ENCODE measurements at regions not wholly inside any gene's neighbourhood (a gene's known extent, or its start where the extent isn't known, plus 50 kb on each side); places are given as distances from the start of the nearest gene placed in this dataset.

DNA sequence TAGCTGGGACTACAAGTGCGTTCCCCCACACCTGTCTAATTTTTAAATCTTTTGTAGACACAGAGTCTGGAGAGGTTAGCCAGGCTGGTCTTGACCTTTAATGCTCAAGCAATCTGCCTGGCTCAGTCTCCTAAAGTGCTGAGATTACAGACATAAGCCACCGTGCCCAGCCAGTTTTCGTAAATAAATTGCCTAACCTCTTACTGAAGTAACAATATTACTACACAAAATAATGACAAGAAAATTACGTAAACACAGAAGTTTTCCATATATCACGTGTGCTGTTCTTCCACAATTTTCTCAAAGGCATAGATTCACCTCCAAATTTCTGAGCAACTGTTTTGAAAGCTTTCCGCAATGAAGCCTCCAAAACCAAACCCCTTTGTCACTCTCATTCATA is 58.1 kb upstream of the PROK2 start:
- H3K27me3 Mint-ChIP-seq (ENCODE audit: insufficient read depth, low read depth, poor library complexity) = peaks cover 5% of the 10 kb centered on the region
- no peaks in the 10 kb centered on the region for H3K9me3 Mint-ChIP-seq
- ATAC-seq = no peak
- Histone ChIP-seq H3K27ac (ENCODE audit: low read depth) (no peak overlapping the region), H3K4me3 (no peak overlapping the region), H3K4me1 (ENCODE audit: insufficient read depth) (peaks cover 7% of the 10 kb centered on the region), H3K9me2 (ENCODE audit: insufficient read depth) (no peaks in the 10 kb centered on the region), H3K36me3 (ENCODE audit: insufficient read depth) (no peaks in the 10 kb centered on the region), H2AFZ (no peak overlapping the region), H3K4me2 (no peak overlapping the region), H3K79me2 (replicated peaks; ENCODE audit: insufficient read depth) (no peaks in the 10 kb centered on the region), H3K27me3 (ENCODE audit: insufficient read depth) (no peaks in the 10 kb centered on the region), H3F3A (replicated peaks; ENCODE audit: low read depth) (no peaks in the 10 kb centered on the region), H4K20me1 (replicated peaks; ENCODE audit: insufficient read depth) (no peaks in the 10 kb centered on the region)
- H3K27ac Mint-ChIP-seq = no peak overlapping the region
- no peaks in the 10 kb centered on the region for H3K36me3 Mint-ChIP-seq (ENCODE audit: low read depth)
- TF ChIP-seq ZNF462 (CRISPR knock-in tag; IDR thresholded peaks at IDR 0.05) (no peak), CREB1 (CRISPR knock-in tag; IDR thresholded peaks at IDR 0.05; ENCODE audit: low read depth) (no peak), EZH2 (IDR thresholded peaks at IDR 0.05; ENCODE audit: low read depth, unreplicated experiment) (no peak), EZH2phosphoT487 (IDR thresholded peaks at IDR 0.05; ENCODE audit: unreplicated experiment) (no peak), CTCF (conservative IDR thresholded peaks at IDR 0.05; ENCODE audit: low read depth in 2 of 2) (no peak), STAT1 (IDR thresholded peaks at IDR 0.05; ENCODE audit: unreplicated experiment) (no peak), NANOG (IDR thresholded peaks at IDR 0.05; ENCODE audit: borderline replicate concordance) (no peak), ZNF331 (CRISPR knock-in tag; IDR thresholded peaks at IDR 0.05; ENCODE audit: low read depth) (no peak), ZNF114 (CRISPR knock-in tag; IDR thresholded peaks at IDR 0.05) (no peak), POLR2AphosphoS5 (IDR thresholded peaks at IDR 0.05; ENCODE audit: low read depth) (no peak), JUNB (IDR thresholded peaks at IDR 0.05; ENCODE audit: unreplicated experiment) (no peak)
- TF ChIP-seq, protein P1, sequence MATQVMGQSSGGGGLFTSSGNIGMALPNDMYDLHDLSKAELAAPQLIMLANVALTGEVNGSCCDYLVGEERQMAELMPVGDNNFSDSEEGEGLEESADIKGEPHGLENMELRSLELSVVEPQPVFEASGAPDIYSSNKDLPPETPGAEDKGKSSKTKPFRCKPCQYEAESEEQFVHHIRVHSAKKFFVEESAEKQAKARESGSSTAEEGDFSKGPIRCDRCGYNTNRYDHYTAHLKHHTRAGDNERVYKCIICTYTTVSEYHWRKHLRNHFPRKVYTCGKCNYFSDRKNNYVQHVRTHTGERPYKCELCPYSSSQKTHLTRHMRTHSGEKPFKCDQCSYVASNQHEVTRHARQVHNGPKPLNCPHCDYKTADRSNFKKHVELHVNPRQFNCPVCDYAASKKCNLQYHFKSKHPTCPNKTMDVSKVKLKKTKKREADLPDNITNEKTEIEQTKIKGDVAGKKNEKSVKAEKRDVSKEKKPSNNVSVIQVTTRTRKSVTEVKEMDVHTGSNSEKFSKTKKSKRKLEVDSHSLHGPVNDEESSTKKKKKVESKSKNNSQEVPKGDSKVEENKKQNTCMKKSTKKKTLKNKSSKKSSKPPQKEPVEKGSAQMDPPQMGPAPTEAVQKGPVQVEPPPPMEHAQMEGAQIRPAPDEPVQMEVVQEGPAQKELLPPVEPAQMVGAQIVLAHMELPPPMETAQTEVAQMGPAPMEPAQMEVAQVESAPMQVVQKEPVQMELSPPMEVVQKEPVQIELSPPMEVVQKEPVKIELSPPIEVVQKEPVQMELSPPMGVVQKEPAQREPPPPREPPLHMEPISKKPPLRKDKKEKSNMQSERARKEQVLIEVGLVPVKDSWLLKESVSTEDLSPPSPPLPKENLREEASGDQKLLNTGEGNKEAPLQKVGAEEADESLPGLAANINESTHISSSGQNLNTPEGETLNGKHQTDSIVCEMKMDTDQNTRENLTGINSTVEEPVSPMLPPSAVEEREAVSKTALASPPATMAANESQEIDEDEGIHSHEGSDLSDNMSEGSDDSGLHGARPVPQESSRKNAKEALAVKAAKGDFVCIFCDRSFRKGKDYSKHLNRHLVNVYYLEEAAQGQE (IDR thresholded peaks at IDR 0.05; ENCODE audit: unreplicated experiment) = no peak
- TF ChIP-seq, protein P2, sequence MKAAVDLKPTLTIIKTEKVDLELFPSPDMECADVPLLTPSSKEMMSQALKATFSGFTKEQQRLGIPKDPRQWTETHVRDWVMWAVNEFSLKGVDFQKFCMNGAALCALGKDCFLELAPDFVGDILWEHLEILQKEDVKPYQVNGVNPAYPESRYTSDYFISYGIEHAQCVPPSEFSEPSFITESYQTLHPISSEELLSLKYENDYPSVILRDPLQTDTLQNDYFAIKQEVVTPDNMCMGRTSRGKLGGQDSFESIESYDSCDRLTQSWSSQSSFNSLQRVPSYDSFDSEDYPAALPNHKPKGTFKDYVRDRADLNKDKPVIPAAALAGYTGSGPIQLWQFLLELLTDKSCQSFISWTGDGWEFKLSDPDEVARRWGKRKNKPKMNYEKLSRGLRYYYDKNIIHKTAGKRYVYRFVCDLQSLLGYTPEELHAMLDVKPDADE (IDR thresholded peaks at IDR 0.05) = no peak
- peaks cover 10% of the 10 kb centered on the region; the same call in 2 of the 3 replicates for H3K4me1 Mint-ChIP-seq
- no peak for DNase-seq (ENCODE audit: low spot score)
- H3K4me3 Mint-ChIP-seq = no peak overlapping the region
